ENCODE measurements at regions not wholly inside any gene's neighbourhood (a gene's known extent, or its start where the extent isn't known, plus 50 kb on each side); places are given as distances from the start of the nearest gene placed in this dataset.

- DNase-seq (ENCODE audit: low read depth) = no peak
Measured at GRCh38 chr5:143761663-143762062, 50.3 kb upstream of the HMHB1 start.

GRCh38 chr5:143760755-143761154 is 51.2 kb upstream of the HMHB1 start:
- no peak for DNase-seq (ENCODE audit: low read depth)

- no peak for DNase-seq (ENCODE audit: low read depth)
Measured at GRCh38 chr5:143760131-143760505, 51.8 kb upstream of the HMHB1 start.

GRCh38 chr5:143759396-143760130 is 52.4 kb upstream of the HMHB1 start:
- DNase-seq (ENCODE audit: low read depth) = no peak

GRCh38 chr5:143758750-143759149 is 53.2 kb upstream of the HMHB1 start:
- DNase-seq (ENCODE audit: low read depth) = peak; percentile 74

- DNase-seq (ENCODE audit: low read depth) = no peak
Measured at GRCh38 chr5:143758015-143758414, 53.9 kb upstream of the HMHB1 start.

GRCh38 chr5:143757116-143757515 is 54.8 kb upstream of the HMHB1 start:
- DNase-seq (ENCODE audit: low read depth) = no peak

- no peak for DNase-seq (ENCODE audit: low read depth)
Measured at GRCh38 chr5:143755966-143756365, 56.0 kb upstream of the HMHB1 start.

GRCh38 chr5:143752165-143752850 is 59.7 kb upstream of the HMHB1 start:
- DNase-seq (ENCODE audit: low read depth) = no peak

GRCh38 chr5:143751342-143751741 is 60.6 kb upstream of the HMHB1 start:
- no peak for DNase-seq (ENCODE audit: low read depth)

- DNase-seq (ENCODE audit: low read depth) = no peak
Measured at GRCh38 chr5:143749581-143750205, 62.3 kb upstream of the HMHB1 start.

- DNase-seq (ENCODE audit: low read depth) = no peak
Measured at GRCh38 chr5:143748516-143748915, 63.4 kb upstream of the HMHB1 start.

GRCh38 chr5:143742951-143743350 is 69.0 kb upstream of the HMHB1 start:
- DNase-seq (ENCODE audit: low read depth) = no peak

GRCh38 chr5:143741421-143741820 is 70.5 kb upstream of the HMHB1 start:
- DNase-seq (ENCODE audit: low read depth) = no peak

- DNase-seq (ENCODE audit: low read depth) = no peak
Measured at GRCh38 chr5:143740956-143741355, 71.0 kb upstream of the HMHB1 start.

- no peak for DNase-seq (ENCODE audit: low read depth)
Measured at GRCh38 chr5:143739746-143740145, 72.2 kb upstream of the HMHB1 start.

- DNase-seq (ENCODE audit: low read depth) = no peak
Measured at GRCh38 chr5:143738417-143739401, 73.3 kb upstream of the HMHB1 start.

- no peak for DNase-seq (ENCODE audit: low read depth)
Measured at GRCh38 chr5:143737062-143737461, 74.9 kb upstream of the HMHB1 start.

GRCh38 chr5:143734456-143734780 is 77.5 kb upstream of the HMHB1 start:
- DNase-seq (ENCODE audit: low read depth) = no peak

- DNase-seq (ENCODE audit: low read depth) = peak; percentile 58
Measured at GRCh38 chr5:143733665-143734455, 78.1 kb upstream of the HMHB1 start.

GRCh38 chr5:143732402-143732801 is 79.6 kb upstream of the HMHB1 start:
- no peak for DNase-seq (ENCODE audit: low read depth)

All from GM04503 (cell line).